A549 (cell line): ENCODE measurements at regions not wholly inside any gene's neighbourhood (a gene's known extent, or its start where the extent isn't known, plus 50 kb on each side); places are given as distances from the start of the nearest gene placed in this dataset.

Experiments used
- CEBPB ChIP-seq, 2 experiments: fragments of >200 bp in 1 of 2; sonication (Bioruptor Twin) in 1 of 2; formaldehyde crosslinking in 1 of 2; IDR thresholded peaks; 2 replicates each; pipeline ENCODE4 v1.6.1; 2012 to 2016
- CHD4 ChIP-seq: fragments of 200-600 bp; sonication (generic); IDR thresholded peaks from 2 replicates; pipeline ENCODE4 v1.6.1; 2016; ENCODE audit warnings: antibody characterized with exemption, mild to moderate bottlenecking, borderline replicate concordance
- CTCF ChIP-seq: fragments of >200 bp; sonication (Bioruptor Twin); formaldehyde crosslinking; IDR thresholded peaks from 3 replicates; pipeline ENCODE4 v1.5.1; 2016
- FOSL2 ChIP-seq, 2 experiments: fragments of 450-650 bp in 1 of 2; fragments of >200 bp in 1 of 2; sonication (Bioruptor Twin) in 1 of 2; formaldehyde crosslinking; IDR thresholded peaks; 2 replicates each; pipeline versions ENCODE4 v1.5.0 to v1.6.1; 2016 to 2020; ENCODE audit warnings: mild to moderate bottlenecking in 1 of 2, moderate library complexity in 1 of 2
- MAX ChIP-seq: IDR thresholded peaks from 2 replicates; pipeline ENCODE4 v1.6.1; 2012
- POLR2A ChIP-seq: IDR thresholded peaks from 2 replicates; pipeline ENCODE4 v1.6.1; 2012; ENCODE audit warnings: mild to moderate bottlenecking, low read length
- RAD21 ChIP-seq, 2 experiments: fragments of >200 bp in 1 of 2; sonication (Bioruptor Twin) in 1 of 2; formaldehyde crosslinking in 1 of 2; IDR thresholded peaks in 1 of 2; conservative IDR thresholded peaks in 1 of 2; 2 replicates in 1 of 2; 3 replicates in 1 of 2; pipeline ENCODE4 v1.6.1; 2012 to 2018; ENCODE audit warnings: inconsistent platforms in 1 of 2
- RARB ChIP-seq: fragments of 250-450 bp; sonication (Bioruptor Pico); IDR thresholded peaks from 2 replicates; pipeline ENCODE4 v1.8.0; 2021; ENCODE audit warnings: mild to moderate bottlenecking, moderate library complexity
- REST ChIP-seq: fragments of 200-600 bp; sonication (generic); IDR thresholded peaks from 2 replicates; pipeline ENCODE4 v1.6.1; 2016; ENCODE audit warnings: antibody characterized with exemption, mild to moderate bottlenecking, moderate library complexity
- SMC3 ChIP-seq: fragments of >200 bp; sonication (Bioruptor Twin); formaldehyde crosslinking; IDR thresholded peaks from 3 replicates; pipeline ENCODE4 v1.6.1; 2018; ENCODE audit warnings: inconsistent platforms

- TF ChIP-seq CTCF, result no peak
- no peak for TF ChIP-seq RARB (CRISPR knock-in tag)
- no peak for TF ChIP-seq REST
- no peak for TF ChIP-seq MAX
- TF ChIP-seq FOSL2 (IDR thresholded peaks at IDR 0.05), result no peak
- TF ChIP-seq FOSL2 (CRISPR knock-in tag; IDR thresholded peaks at IDR 0.05), result no peak
- no peak for TF ChIP-seq SMC3
- no peak for TF ChIP-seq CHD4
- TF ChIP-seq CEBPB (IDR thresholded peaks at IDR 0.05), result no peak
- no peak for TF ChIP-seq POLR2A
- TF ChIP-seq RAD21 (conservative IDR thresholded peaks at IDR 0.05 in 1 of 2, IDR thresholded peaks at IDR 0.05 in 1 of 2), result no peak
Observed at GRCh38 chrX:16335181-16335580, 167.9 kb downstream of the MAGEB17 start.
